H9 (cell line): ENCODE measurements at regions not wholly inside any gene's neighbourhood (a gene's known extent, or its start where the extent isn't known, plus 50 kb on each side); places are given as distances from the start of the nearest gene placed in this dataset.

Experiments used
- DNase-seq: peaks from one replicate; pipeline ENCODE4 v3.0.0-alpha.2; 2017
- H2AFZ ChIP-seq: one replicate; pipeline ENCODE4 v1.6.1; 2013; ENCODE audit warnings: mild to moderate bottlenecking, low read length, control low read depth, moderate library complexity
- H2AK5ac ChIP-seq: 2 replicates; pipeline ENCODE4 v1.6.1; 2013; ENCODE audit warnings: low read length, control low read depth, mixed read lengths; ENCODE audit not compliant: insufficient read length
- H2BK120ac ChIP-seq: one replicate; pipeline ENCODE4 v1.6.1; 2013; ENCODE audit warnings: low read depth, mild to moderate bottlenecking, low read length, control low read depth, inconsistent platforms; ENCODE audit not compliant: poor library complexity, severe bottlenecking
- H2BK12ac ChIP-seq: 2 replicates; pipeline ENCODE4 v1.6.1; 2013; ENCODE audit warnings: low read length, control low read depth, mixed read lengths, low read depth; ENCODE audit not compliant: insufficient read length
- H2BK15ac ChIP-seq: 2 replicates; pipeline ENCODE4 v1.6.1; 2013; ENCODE audit warnings: low read depth, low read length, control low read depth
- H2BK20ac ChIP-seq: one replicate; pipeline ENCODE4 v1.6.1; 2013; ENCODE audit warnings: low read depth, mild to moderate bottlenecking, low read length, control low read depth, inconsistent platforms; ENCODE audit not compliant: poor library complexity, severe bottlenecking
- H2BK5ac ChIP-seq: 2 replicates; pipeline ENCODE4 v1.6.1; 2013; ENCODE audit warnings: low read length, control low read depth, mixed read lengths; ENCODE audit not compliant: insufficient read length
- H3K14ac ChIP-seq: 2 replicates; pipeline ENCODE4 v1.6.1; 2013; ENCODE audit warnings: low read length, control low read depth; ENCODE audit not compliant: insufficient read depth
- H3K18ac ChIP-seq: 2 replicates; pipeline ENCODE4 v1.6.1; 2013; ENCODE audit warnings: low read depth, mild to moderate bottlenecking, mixed read lengths, low read length, control low read depth; ENCODE audit not compliant: insufficient read length
- H3K23ac ChIP-seq: 2 replicates; pipeline ENCODE4 v1.6.1; 2013; ENCODE audit warnings: low read length, control low read depth, mixed read lengths, low read depth; ENCODE audit not compliant: insufficient read length
- H3K23me2 ChIP-seq: 2 replicates; pipeline ENCODE4 v1.6.1; 2013; ENCODE audit warnings: low read depth, mild to moderate bottlenecking, mixed read lengths, low read length, control low read depth; ENCODE audit not compliant: insufficient read length, poor library complexity, severe bottlenecking
- H3K27ac ChIP-seq: 2 replicates; pipeline ENCODE4 v1.5.1; 2013; ENCODE audit warnings: low read length, control low read depth, mixed read lengths, low read depth; ENCODE audit not compliant: insufficient read length
- H3K27me3 ChIP-seq: 2 replicates; pipeline ENCODE4 v1.6.1; 2013; ENCODE audit warnings: low read length, control low read depth, inconsistent platforms; ENCODE audit not compliant: insufficient read depth
- H3K4ac ChIP-seq: 2 replicates; pipeline ENCODE4 v1.6.1; 2013; ENCODE audit warnings: low read depth, mild to moderate bottlenecking, control low read depth, inconsistent platforms, low read length, moderate library complexity
- H3K4me1 ChIP-seq: 2 replicates; pipeline ENCODE4 v1.6.1; 2013; ENCODE audit warnings: low read length, control low read depth, inconsistent platforms; ENCODE audit not compliant: insufficient read depth
- H3K4me2 ChIP-seq: 2 replicates; pipeline ENCODE4 v1.6.1; 2013; ENCODE audit warnings: low read length, control low read depth, mixed read lengths; ENCODE audit not compliant: insufficient read length, insufficient read depth
- H3K56ac ChIP-seq: 2 replicates; pipeline ENCODE4 v1.6.1; 2013; ENCODE audit warnings: low read depth, mild to moderate bottlenecking, mixed read lengths, low read length, control low read depth; ENCODE audit not compliant: insufficient read length
- H3K79me1 ChIP-seq: 2 replicates; pipeline ENCODE4 v1.6.1; 2013; ENCODE audit warnings: low read depth, mild to moderate bottlenecking, moderate library complexity, low read length, control low read depth, inconsistent platforms; ENCODE audit not compliant: insufficient read depth, poor library complexity, severe bottlenecking
- H3K79me2 ChIP-seq: 2 replicates; pipeline ENCODE4 v1.6.1; 2013; ENCODE audit warnings: low read length, control low read depth, inconsistent platforms; ENCODE audit not compliant: insufficient read depth
- H3K9ac ChIP-seq: 2 replicates; pipeline ENCODE4 v1.6.1; 2013; ENCODE audit warnings: low read length, control low read depth, mixed read lengths; ENCODE audit not compliant: insufficient read length; ENCODE audit errors: extremely low read depth
- H3K9me3 ChIP-seq: one replicate; pipeline ENCODE4 v1.6.1; 2013; ENCODE audit warnings: low read depth, low read length, inconsistent platforms; ENCODE audit not compliant: control insufficient read depth
- H3T11ph ChIP-seq: one replicate; pipeline ENCODE4 v1.6.1; 2013; ENCODE audit warnings: mild to moderate bottlenecking, low read length, control low read depth, inconsistent platforms
- H4K20me1 ChIP-seq: one replicate; pipeline ENCODE4 v1.6.1; 2013; ENCODE audit not compliant: control insufficient read depth, insufficient read length, insufficient read depth
- H4K5ac ChIP-seq: 2 replicates; pipeline ENCODE4 v1.6.1; 2013; ENCODE audit warnings: low read depth, mild to moderate bottlenecking, mixed read lengths, low read length, control low read depth; ENCODE audit not compliant: insufficient read length
- H4K8ac ChIP-seq: replicated peaks from 2 replicates; pipeline ENCODE4 v1.6.1; 2013; ENCODE audit warnings: low read length, control low read depth, mixed read lengths, low read depth; ENCODE audit not compliant: insufficient read length
- H4K91ac ChIP-seq: 2 replicates; pipeline ENCODE4 v1.6.1; 2013; ENCODE audit warnings: low read depth, mild to moderate bottlenecking, moderate library complexity, mixed read lengths, low read length, control low read depth; ENCODE audit not compliant: insufficient read length
- H3K27ac Mint-ChIP-seq, 3 experiments: 2 replicates in 2 of 3; 3 replicates in 1 of 3; pipeline ENCODE4 v1.8.0; 2020 to 2021; ENCODE audit warnings: mixed read lengths in 3 of 3, mild to moderate bottlenecking in 1 of 3, moderate library complexity in 1 of 3
- H3K27me3 Mint-ChIP-seq: 2 replicates; pipeline ENCODE4 v1.8.0; 2021; ENCODE audit warnings: low read depth, mild to moderate bottlenecking, moderate library complexity, mixed read lengths
- H3K36me3 Mint-ChIP-seq, 3 experiments: 2 replicates in 2 of 3; 3 replicates in 1 of 3; pipeline ENCODE4 v1.8.0; 2020 to 2021; ENCODE audit warnings: low read depth in 3 of 3, mixed read lengths in 3 of 3; ENCODE audit not compliant: insufficient read depth in 1 of 3
- H3K4me1 Mint-ChIP-seq, 2 experiments: 2 replicates each; pipeline ENCODE4 v1.8.0; 2020; ENCODE audit warnings: mixed read lengths in 2 of 2
- H3K4me3 Mint-ChIP-seq, 2 experiments: 2 replicates in 1 of 2; 3 replicates in 1 of 2; pipeline ENCODE4 v1.8.0; 2020 to 2021; ENCODE audit warnings: mild to moderate bottlenecking in 2 of 2, mixed read lengths in 2 of 2, moderate library complexity in 1 of 2
- H3K9me3 Mint-ChIP-seq, 2 experiments: 2 replicates in 1 of 2; 3 replicates in 1 of 2; pipeline ENCODE4 v1.8.0; 2020; ENCODE audit warnings: mild to moderate bottlenecking in 2 of 2, mixed read lengths in 2 of 2, moderate library complexity in 1 of 2
- CTCF ChIP-seq: fragments of 200-600 bp; sonication (generic); conservative IDR thresholded peaks from 3 replicates; pipeline ENCODE4 v1.8.0; 2021; ENCODE audit warnings: antibody characterized with exemption, mild to moderate bottlenecking
- WGBS: extraction: QIAGEN DNeasy Blood & Tissue Kit; methylation state at CpG from one replicate; pipeline ENCODE4 v1.1.7; 2013; ENCODE audit warnings: missing lambda C conversion rate, low lambda C conversion rate, mixed read lengths; ENCODE audit not compliant: insufficient read length; ENCODE audit errors: extremely low coverage; 5-methylcytosine and 5-hydroxymethylcytosine counted together

GRCh38 chr5:136816327-136816726, 451.0 kb upstream of the TRPC7 start:
- no peak overlapping the region for H2BK20ac ChIP-seq
- Mint-ChIP-seq H3K4me1 (0 out of 4 replicates have a peak, but pooled peaks cover 0 to 2% of the 10 kb centered on the region in 2 experiments), H3K4me3 (no peak overlapping the region), H3K36me3 (0 out of 7 replicates have a peak, but pooled peaks cover 0 to 3% (median 0%) of the 10 kb centered on the region in 3 experiments), H3K27me3 (no peaks in the 10 kb centered on the region), H3K27ac (no peak overlapping the region), H3K9me3 (peaks cover 0 to 4% of the 10 kb centered on the region in 2 experiments; a peak in 1 of 5 replicates)
- H2BK15ac ChIP-seq: no peak overlapping the region
- H3K27ac ChIP-seq: no peak overlapping the region
- H3K27me3 ChIP-seq: no peaks in the 10 kb centered on the region
- H2BK12ac ChIP-seq: no peak overlapping the region
- H3K23ac ChIP-seq: no peak overlapping the region
- no peak overlapping the region for H3K4ac ChIP-seq
- WGBS: no CpG with 5 or more reads among the region's 2 CpGs
- H2BK5ac ChIP-seq: no peak overlapping the region
- H4K5ac ChIP-seq: no peak overlapping the region
- H3K56ac ChIP-seq: no peak overlapping the region
- H3K79me2 ChIP-seq: no peaks in the 10 kb centered on the region
- H3T11ph ChIP-seq: no peak overlapping the region
- H3K4me2 ChIP-seq: no peak overlapping the region
- no peak for TF ChIP-seq CTCF
- no peaks in the 10 kb centered on the region for H3K9me3 ChIP-seq
- no peak overlapping the region for H4K91ac ChIP-seq
- H3K18ac ChIP-seq: no peak overlapping the region
- H2AFZ ChIP-seq: no peak overlapping the region
- DNase-seq: no peak
- no peaks in the 10 kb centered on the region for H3K79me1 ChIP-seq
- no peaks in the 10 kb centered on the region for H4K20me1 ChIP-seq
- H4K8ac ChIP-seq: no peak overlapping the region
- no peaks in the 10 kb centered on the region for H3K23me2 ChIP-seq
- no peak overlapping the region for H3K9ac ChIP-seq
- no peak overlapping the region for H2BK120ac ChIP-seq
- no peak overlapping the region for H2AK5ac ChIP-seq
- no peaks in the 10 kb centered on the region for H3K4me1 ChIP-seq
- no peak overlapping the region for H3K14ac ChIP-seq
